ENCODE measurements at regions not wholly inside any gene's neighbourhood (a gene's known extent, or its start where the extent isn't known, plus 50 kb on each side); places are given as distances from the start of the nearest gene placed in this dataset.
"Not testable (repeated sequence)": the region's sequence is repeated elsewhere in the genome, so short reads cannot be mapped to it uniquely, and the experiment has no call there.

- Histone ChIP-seq H3K9me3 (ENCODE audit: low read length) (peaks cover 10% of the 10 kb centered on the region), H2AFZ (ENCODE audit: low read depth, low read length) (no peak overlapping the region), H3K36me3 (ENCODE audit: insufficient read depth, low read length) (no peaks in the 10 kb centered on the region), H3K4me3 (ENCODE audit: low read length) (no peak overlapping the region), H3K27me3 (ENCODE audit: insufficient read depth, low read length) (no peaks in the 10 kb centered on the region), H3K4me1 (ENCODE audit: insufficient read depth, low read length) (no peaks in the 10 kb centered on the region)
Observed at GRCh38 chr12:34299802-34300193, 277.5 kb downstream of the ALG10 start.

- no peak overlapping the region for H3K4me3 ChIP-seq (ENCODE audit: low read length)
- no peaks in the 10 kb centered on the region for H3K27me3 ChIP-seq (ENCODE audit: insufficient read depth, low read length)
- peaks cover 7% of the 10 kb centered on the region for H3K9me3 ChIP-seq (ENCODE audit: low read length)
- no peaks in the 10 kb centered on the region for H3K4me1 ChIP-seq (ENCODE audit: insufficient read depth, low read length)
- no peak overlapping the region for H2AFZ ChIP-seq (ENCODE audit: low read depth, low read length)
- H3K36me3 ChIP-seq (ENCODE audit: insufficient read depth, low read length), result no peaks in the 10 kb centered on the region
Observed at GRCh38 chr12:34300376-34301250, 278.3 kb downstream of the ALG10 start.

GRCh38 chr12:34301251-34302130 lies 279.2 kb downstream of the ALG10 start:
- Histone ChIP-seq H3K9me3 (ENCODE audit: low read length) (peaks cover 7% of the 10 kb centered on the region), H3K4me3 (ENCODE audit: low read length) (no peak overlapping the region), H3K36me3 (ENCODE audit: insufficient read depth, low read length) (no peaks in the 10 kb centered on the region), H3K4me1 (ENCODE audit: insufficient read depth, low read length) (no peaks in the 10 kb centered on the region), H2AFZ (ENCODE audit: low read depth, low read length) (no peak overlapping the region), H3K27me3 (ENCODE audit: insufficient read depth, low read length) (no peaks in the 10 kb centered on the region)

- Histone ChIP-seq H3K4me1 (ENCODE audit: insufficient read depth, low read length) (no peaks in the 10 kb centered on the region), H3K36me3 (ENCODE audit: insufficient read depth, low read length) (no peaks in the 10 kb centered on the region), H3K4me3 (ENCODE audit: low read length) (no peak overlapping the region), H3K9me3 (ENCODE audit: low read length) (peaks cover 7% of the 10 kb centered on the region), H3K27me3 (ENCODE audit: insufficient read depth, low read length) (no peaks in the 10 kb centered on the region), H2AFZ (ENCODE audit: low read depth, low read length) (no peak overlapping the region)
Observed at GRCh38 chr12:34302131-34302885, 280.0 kb downstream of the ALG10 start.

- no peaks in the 10 kb centered on the region for H3K27me3 ChIP-seq (ENCODE audit: insufficient read depth, low read length)
- peaks cover 9% of the 10 kb centered on the region for H3K9me3 ChIP-seq (ENCODE audit: low read length)
- H3K4me3 ChIP-seq (ENCODE audit: low read length), result no peak overlapping the region
- H3K36me3 ChIP-seq (ENCODE audit: insufficient read depth, low read length), result no peaks in the 10 kb centered on the region
- H2AFZ ChIP-seq (ENCODE audit: low read depth, low read length), result no peak overlapping the region
- no peaks in the 10 kb centered on the region for H3K4me1 ChIP-seq (ENCODE audit: insufficient read depth, low read length)
Observed at GRCh38 chr12:34303091-34303870, 281.0 kb downstream of the ALG10 start.

- peaks cover 9% of the 10 kb centered on the region for H3K9me3 ChIP-seq (ENCODE audit: low read length)
- H3K27me3 ChIP-seq (ENCODE audit: insufficient read depth, low read length), result no peaks in the 10 kb centered on the region
- no peak overlapping the region for H3K4me3 ChIP-seq (ENCODE audit: low read length)
- no peaks in the 10 kb centered on the region for H3K36me3 ChIP-seq (ENCODE audit: insufficient read depth, low read length)
- H2AFZ ChIP-seq (ENCODE audit: low read depth, low read length), result no peak overlapping the region
- no peaks in the 10 kb centered on the region for H3K4me1 ChIP-seq (ENCODE audit: insufficient read depth, low read length)
Observed at GRCh38 chr12:34304001-34304400, 281.7 kb downstream of the ALG10 start.

- H3K4me3 ChIP-seq (ENCODE audit: low read length), result no peak overlapping the region
- H3K4me1 ChIP-seq (ENCODE audit: insufficient read depth, low read length), result no peaks in the 10 kb centered on the region
- H3K9me3 ChIP-seq (ENCODE audit: low read length), result peaks cover 9% of the 10 kb centered on the region
- no peak overlapping the region for H2AFZ ChIP-seq (ENCODE audit: low read depth, low read length)
- no peaks in the 10 kb centered on the region for H3K27me3 ChIP-seq (ENCODE audit: insufficient read depth, low read length)
- no peaks in the 10 kb centered on the region for H3K36me3 ChIP-seq (ENCODE audit: insufficient read depth, low read length)
Observed at GRCh38 chr12:34304546-34304945, 282.2 kb downstream of the ALG10 start.

- H3K4me1 ChIP-seq (ENCODE audit: insufficient read depth, low read length), result no peaks in the 10 kb centered on the region
- H2AFZ ChIP-seq (ENCODE audit: low read depth, low read length), result no peak overlapping the region
- peaks cover 9% of the 10 kb centered on the region for H3K9me3 ChIP-seq (ENCODE audit: low read length)
- H3K36me3 ChIP-seq (ENCODE audit: insufficient read depth, low read length), result no peaks in the 10 kb centered on the region
- H3K4me3 ChIP-seq (ENCODE audit: low read length), result no peak overlapping the region
- H3K27me3 ChIP-seq (ENCODE audit: insufficient read depth, low read length), result no peaks in the 10 kb centered on the region
Observed at GRCh38 chr12:34305176-34305575, 282.9 kb downstream of the ALG10 start.

- H3K4me1 ChIP-seq (ENCODE audit: insufficient read depth, low read length), result no peaks in the 10 kb centered on the region
- H3K9me3 ChIP-seq (ENCODE audit: low read length), result peaks cover 10% of the 10 kb centered on the region
- H3K4me3 ChIP-seq (ENCODE audit: low read length), result no peak overlapping the region
- H3K27me3 ChIP-seq (ENCODE audit: insufficient read depth, low read length), result no peaks in the 10 kb centered on the region
- no peaks in the 10 kb centered on the region for H3K36me3 ChIP-seq (ENCODE audit: insufficient read depth, low read length)
- H2AFZ ChIP-seq (ENCODE audit: low read depth, low read length), result no peak overlapping the region
Observed at GRCh38 chr12:34306133-34306830, 284.0 kb downstream of the ALG10 start.

- not testable (repeated sequence) for H3K27me3 ChIP-seq (ENCODE audit: insufficient read depth, low read length); H3K9me3 ChIP-seq (ENCODE audit: low read length); H3K36me3 ChIP-seq (ENCODE audit: insufficient read depth, low read length); H3K4me1 ChIP-seq (ENCODE audit: insufficient read depth, low read length); H2AFZ ChIP-seq (ENCODE audit: low read depth, low read length); H3K4me3 ChIP-seq (ENCODE audit: low read length)
Observed at GRCh38 chr12:34309806-34310804, 287.8 kb downstream of the ALG10 start.

- Histone ChIP-seq H3K4me1 (ENCODE audit: insufficient read depth, low read length) (no peaks in the 10 kb centered on the region), H3K9me3 (ENCODE audit: low read length) (peaks cover 10% of the 10 kb centered on the region), H3K36me3 (ENCODE audit: insufficient read depth, low read length) (no peaks in the 10 kb centered on the region), H3K4me3 (ENCODE audit: low read length) (no peak overlapping the region), H3K27me3 (ENCODE audit: insufficient read depth, low read length) (no peaks in the 10 kb centered on the region), H2AFZ (ENCODE audit: low read depth, low read length) (no peak overlapping the region)
Observed at GRCh38 chr12:34311337-34311736, 289.0 kb downstream of the ALG10 start.
